Psoas muscle (tissue), 7 donors: ENCODE measurements at regions not wholly inside any gene's neighbourhood (a gene's known extent, or its start where the extent isn't known, plus 50 kb on each side); places are given as distances from the start of the nearest gene placed in this dataset.
A peak's percentile ranks its signal among the peaks of the same experiment; 100 is the strongest.

ENCODE experiments used
- ATAC-seq, 4 donors: fragments of 200-7000 bp; cut with Tn5 transposase; one replicate each; pipeline ENCODE4 v1.9.1; 2020; ENCODE audit warnings: moderate library complexity in 3 of 4, mild to moderate bottlenecking in 2 of 4
- DNase-seq, 2 donors: peaks; one replicate each; pipeline ENCODE4 v3.0.0-alpha.2; 2020
- H3K27ac ChIP-seq: fragments of 200-600 bp; one replicate; pipeline ENCODE4 v1.8.0; 2022
- H3K27me3 ChIP-seq, 3 donors: fragments of 200-600 bp in 1 of 3; one replicate each; pipeline versions ENCODE4 v1.6.1 to v1.8.0; 2013 to 2022; ENCODE audit warnings: low read length in 2 of 3, mild to moderate bottlenecking in 2 of 3, moderate library complexity in 1 of 3; ENCODE audit not compliant: insufficient read depth in 3 of 3
- H3K36me3 ChIP-seq, 2 donors: fragments of 200-600 bp in 1 of 2; one replicate each; pipeline versions ENCODE4 v1.6.1 to v1.8.0; 2013 to 2022; ENCODE audit warnings: low read depth in 1 of 2, mild to moderate bottlenecking in 1 of 2, moderate library complexity in 1 of 2; ENCODE audit not compliant: insufficient read depth in 1 of 2
- H3K4me1 ChIP-seq: fragments of 200-600 bp; one replicate; pipeline ENCODE4 v1.8.0; 2022
- H3K4me3 ChIP-seq: fragments of 200-600 bp; one replicate; pipeline ENCODE4 v1.8.0; 2022; ENCODE audit warnings: mild to moderate bottlenecking
- H3K9me3 ChIP-seq: fragments of 200-600 bp; one replicate; pipeline ENCODE4 v1.8.0; 2022
- WGBS, 3 donors: extraction: QIAGEN DNeasy Blood & Tissue Kit; methylation state at CpG; one replicate each; pipeline versions ENCODE4 v1.1.6 to v1.1.7; 2013; 5-methylcytosine and 5-hydroxymethylcytosine counted together
- intact Hi-C, 2 donors: fragments of 100-400 bp; cut with DNase I; formaldehyde crosslinking; loops; one replicate each; pipeline versions ENCODE4 v1.11.0 to v1.14.2; 2022
- TF ChIP-seq, protein P1 (sequence below): fragments of 200-600 bp; IDR thresholded peaks from one replicate; pipeline ENCODE4 v1.8.0; 2022; ENCODE audit warnings: antibody characterized with exemption
- donor health status: healthy with polysubstance abuse.
- donor health status: DM: no; HTN: no; CAD: no; lungs with moderate emphysema.
- donor health status: Bipolar disorder and iron deficiency.
- donor health status: healthy.
- donor health status: DM: yes; HTN: yes; CAD: no.
- donor health status: DM: no; HTN: no; CAD: no.
- donor health status: DM: yes; HTN: yes; CAD: no.

DNA sequence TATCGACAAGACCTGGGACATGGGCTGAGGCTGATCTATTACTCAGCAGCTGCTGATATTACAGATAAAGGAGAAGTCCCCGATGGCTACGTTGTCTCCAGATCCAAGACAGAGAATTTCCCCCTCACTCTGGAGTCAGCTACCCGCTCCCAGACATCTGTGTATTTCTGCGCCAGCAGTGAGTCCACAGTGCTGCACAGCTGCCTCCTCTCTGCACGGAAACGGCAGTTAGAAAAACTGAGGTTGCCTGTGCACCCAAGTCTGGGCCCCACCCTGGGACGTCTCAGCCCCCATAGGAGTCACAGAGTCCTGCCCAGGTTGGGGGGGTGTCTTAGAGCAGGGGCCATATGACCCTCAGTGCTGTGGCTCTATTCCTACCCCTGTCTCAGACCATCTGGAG is 167.4 kb upstream of the PRSS58 start:
- TF ChIP-seq, protein P1, sequence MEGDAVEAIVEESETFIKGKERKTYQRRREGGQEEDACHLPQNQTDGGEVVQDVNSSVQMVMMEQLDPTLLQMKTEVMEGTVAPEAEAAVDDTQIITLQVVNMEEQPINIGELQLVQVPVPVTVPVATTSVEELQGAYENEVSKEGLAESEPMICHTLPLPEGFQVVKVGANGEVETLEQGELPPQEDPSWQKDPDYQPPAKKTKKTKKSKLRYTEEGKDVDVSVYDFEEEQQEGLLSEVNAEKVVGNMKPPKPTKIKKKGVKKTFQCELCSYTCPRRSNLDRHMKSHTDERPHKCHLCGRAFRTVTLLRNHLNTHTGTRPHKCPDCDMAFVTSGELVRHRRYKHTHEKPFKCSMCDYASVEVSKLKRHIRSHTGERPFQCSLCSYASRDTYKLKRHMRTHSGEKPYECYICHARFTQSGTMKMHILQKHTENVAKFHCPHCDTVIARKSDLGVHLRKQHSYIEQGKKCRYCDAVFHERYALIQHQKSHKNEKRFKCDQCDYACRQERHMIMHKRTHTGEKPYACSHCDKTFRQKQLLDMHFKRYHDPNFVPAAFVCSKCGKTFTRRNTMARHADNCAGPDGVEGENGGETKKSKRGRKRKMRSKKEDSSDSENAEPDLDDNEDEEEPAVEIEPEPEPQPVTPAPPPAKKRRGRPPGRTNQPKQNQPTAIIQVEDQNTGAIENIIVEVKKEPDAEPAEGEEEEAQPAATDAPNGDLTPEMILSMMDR, result no peak
- Histone ChIP-seq H3K36me3 (no peaks in the 10 kb centered on the region), H3K4me3 (no peak overlapping the region), H3K9me3 (no peaks in the 10 kb centered on the region), H3K4me1 (no peaks in the 10 kb centered on the region), H3K27ac (no peak overlapping the region), H3K27me3 (no peaks in the 10 kb centered on the region)
- intact Hi-C loops, result no loop called here
- ATAC-seq (no peak), DNase-seq (no peak)
- 44 to 49% (median 48%) methylated on average over 8 of the region's 8 CpGs for WGBS, 3 donors

DNA sequence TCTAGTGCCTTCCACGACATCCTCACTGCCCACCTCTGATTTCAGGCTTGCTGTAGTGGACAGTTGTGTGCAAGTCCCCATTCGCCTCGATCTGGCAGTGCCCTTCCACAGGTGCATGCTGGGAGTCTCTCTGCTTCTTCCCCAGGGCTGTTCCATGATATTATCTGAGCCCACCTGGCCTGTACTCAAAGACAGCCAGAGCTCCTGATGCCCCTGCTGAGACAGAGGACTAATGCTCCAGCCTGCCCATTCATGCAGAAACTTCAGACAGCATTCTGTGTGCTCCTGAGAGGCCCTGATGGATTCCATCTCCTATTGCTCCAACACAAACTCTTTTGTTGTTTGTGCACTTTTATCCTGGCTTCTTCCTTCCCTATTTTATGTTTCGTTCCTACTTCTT is 164.8 kb upstream of the PRSS58 start:
- no peaks in the 10 kb centered on the region for H3K4me1 ChIP-seq
- TF ChIP-seq, protein P1, result no peak
- no peaks in the 10 kb centered on the region for H3K9me3 ChIP-seq
- WGBS, 3 donors, result 81 to 85% (median 85%) methylated on average over 4 of the region's 4 CpGs
- H3K36me3 ChIP-seq, result no peaks in the 10 kb centered on the region
- H3K27me3 ChIP-seq, result no peaks in the 10 kb centered on the region
- H3K27ac ChIP-seq, result no peak overlapping the region
- no peak for ATAC-seq
- H3K4me3 ChIP-seq, result no peak overlapping the region
- no peak for DNase-seq
- intact Hi-C loops, result loop anchor here in 1 of 2 donors (5.0 kb wide), 1 partner anchor 65 kb away; no protein-coding TSS in a partner anchor

DNA sequence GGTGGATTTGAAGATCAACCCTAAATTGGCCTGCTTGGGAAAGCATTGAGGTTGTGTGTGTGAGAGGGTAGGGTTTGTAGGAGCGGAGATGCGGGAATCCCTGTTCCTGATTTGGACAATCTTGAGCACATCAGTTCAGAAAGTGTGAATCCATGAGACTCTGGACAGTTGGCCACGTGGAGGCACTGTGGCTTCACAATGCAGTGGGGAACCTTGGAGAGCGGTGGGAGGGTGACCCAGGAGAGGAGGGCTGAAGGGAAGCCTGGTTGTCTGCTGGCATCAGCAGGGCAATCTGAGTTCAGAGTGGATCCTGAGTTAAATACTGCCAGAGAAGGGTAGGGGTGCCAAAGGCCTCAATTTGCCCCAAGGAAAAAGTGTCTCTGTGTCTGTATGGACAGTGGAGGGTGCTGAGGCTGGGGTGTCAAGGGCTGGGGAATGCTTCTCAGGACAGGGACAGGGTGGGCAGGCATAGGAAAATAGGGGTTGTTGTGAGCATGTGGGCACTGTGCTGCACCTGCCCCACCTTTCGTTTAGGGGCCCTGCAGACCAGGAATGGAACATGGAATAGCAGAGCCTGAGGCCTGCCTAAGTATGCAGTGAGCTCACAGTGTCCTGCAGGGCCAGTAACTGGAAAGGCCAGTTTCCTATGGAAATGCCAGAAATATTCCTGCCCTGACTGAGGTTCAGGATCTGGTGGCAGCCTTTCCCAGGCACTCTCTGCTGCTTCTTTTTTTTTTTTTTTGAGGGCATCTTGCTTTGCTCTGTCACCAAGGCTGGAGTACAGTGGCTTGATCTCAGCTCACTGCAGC is 162.9 kb upstream of the PRSS58 start:
- Histone ChIP-seq H3K4me3 (no peak overlapping the region), H3K27me3 (no peaks in the 10 kb centered on the region), H3K4me1 (no peaks in the 10 kb centered on the region), H3K27ac (no peak overlapping the region), H3K36me3 (no peaks in the 10 kb centered on the region), H3K9me3 (no peaks in the 10 kb centered on the region)
- DNase-seq, result no peak
- 39 to 59% (median 45%) methylated on average over 5 of the region's 5 CpGs for WGBS, 3 donors
- intact Hi-C loops, result loop anchor here in 1 of 2 donors (5.0 kb wide), 1 partner anchor 67 kb away; no protein-coding TSS in a partner anchor
- peak in 2 of 4 donors; percentile 59 to 63 for ATAC-seq
- TF ChIP-seq, protein P1, result peak; percentile 32

DNA sequence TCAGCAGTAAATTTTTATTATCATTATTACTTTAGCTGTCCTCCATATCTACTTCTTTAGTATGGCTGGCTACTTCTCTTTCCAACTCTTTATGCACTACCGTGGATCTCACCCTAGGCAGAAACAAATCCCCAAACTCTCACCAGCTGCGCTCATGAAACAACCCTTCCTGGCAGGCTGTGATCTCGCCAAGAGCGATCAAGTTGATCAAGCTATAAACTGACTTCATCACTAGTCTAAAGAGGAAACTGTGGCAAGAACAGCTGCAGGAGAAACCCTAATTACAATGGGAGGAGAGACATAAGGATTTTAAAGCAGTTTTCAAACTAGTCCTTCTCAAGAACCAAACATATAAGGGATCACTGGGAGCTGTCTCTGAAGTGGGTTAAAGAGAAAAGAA is 160.5 kb upstream of the PRSS58 start:
- Histone ChIP-seq H3K36me3 (no peaks in the 10 kb centered on the region), H3K9me3 (no peaks in the 10 kb centered on the region), H3K4me3 (no peak overlapping the region), H3K27me3 (no peaks in the 10 kb centered on the region), H3K4me1 (no peaks in the 10 kb centered on the region), H3K27ac (no peak overlapping the region)
- ATAC-seq, result no peak
- WGBS, 3 donors, result 57 to 62% (median 61%) methylated on average over 4 of the region's 4 CpGs
- no peak for DNase-seq
- intact Hi-C loops, result no loop called here
- TF ChIP-seq, protein P1, result no peak
